ENCODE measurements at regions not wholly inside any gene's neighbourhood (a gene's known extent, or its start where the extent isn't known, plus 50 kb on each side); places are given as distances from the start of the nearest gene placed in this dataset.

- TF ChIP-seq NRF1 (IDR thresholded peaks at IDR 0.05; ENCODE audit: low read depth, low read length): no peak
- no peak for TF ChIP-seq EGR1 (IDR thresholded peaks at IDR 0.05; ENCODE audit: borderline replicate concordance, low read depth, low read length)
- no peak for TF ChIP-seq RAD21 (IDR thresholded peaks at IDR 0.05 in 1 of 2, conservative IDR thresholded peaks at IDR 0.05 in 1 of 2; ENCODE audit: low read depth in 2 of 2, low read length in 2 of 2)
- TF ChIP-seq EP300 (IDR thresholded peaks at IDR 0.05; ENCODE audit: borderline replicate concordance in 1 of 2, low read depth in 2 of 2, low read length in 2 of 2): no peak
- TF ChIP-seq EZH2 (IDR thresholded peaks at IDR 0.05; ENCODE audit: low read depth, low read length, severe bottlenecking): no peak
- no peak for TF ChIP-seq KDM1A (IDR thresholded peaks at IDR 0.05; ENCODE audit: borderline replicate concordance, low read length)
- TF ChIP-seq CTCF (IDR thresholded peaks at IDR 0.05; ENCODE audit: control extremely low read depth in 1 of 3, insufficient read depth in 1 of 3, low read depth in 1 of 3, low read length in 3 of 3): no peak
- no peak for TF ChIP-seq RFX5 (IDR thresholded peaks at IDR 0.05; ENCODE audit: borderline replicate concordance, low read depth, low read length)
- no peak for TF ChIP-seq POU5F1 (IDR thresholded peaks at IDR 0.05; ENCODE audit: low read depth, low read length)
These were observed 652.5 kb upstream of the TBX3 start for GRCh38 chr12:115336506-115336905.

Measured in H1 (cell line).